HCT116 (cell line): ENCODE measurements at regions not wholly inside any gene's neighbourhood (a gene's known extent, or its start where the extent isn't known, plus 50 kb on each side); places are given as distances from the start of the nearest gene placed in this dataset.

Source experiments
- ATAC-seq: fragments of 200-7000 bp; cut with Tn5 transposase; 2 replicates; pipeline ENCODE4 v1.9.1; 2020; ENCODE audit warnings: mild to moderate bottlenecking, moderate library complexity
- BruUV-seq: library from RNA; stranded (reverse); fragments of 400-500 nt; replicated peaks from 2 replicates; lab custom pipeline; 2021; lab: Mats Ljungman, UMichigan
- CTCF ChIA-PET: fragments of 300-600 bp; sonication (Branson Sonifier 250); formaldehyde crosslinking; loops from one replicate; lab custom pipeline; 2021; ENCODE audit warnings: antibody characterized with exemption; lab: Charles Lee
- POLR2A ChIA-PET: fragments of 300-600, 350-600 bp; sonication (Branson Sonifier 250); formaldehyde crosslinking; loops from one replicate; lab custom pipeline; 2021; ENCODE audit warnings: antibody characterized with exemption; lab: Charles Lee
- RAD21 ChIA-PET, 2 experiments: fragments of 300-600 bp; sonication (Branson Sonifier 250); formaldehyde crosslinking; loops; one replicate each; lab custom pipeline; 2023; ENCODE audit warnings: low total read pairs in 2 of 2; ENCODE audit not compliant: uncharacterized antibody in 2 of 2, unreplicated experiment in 2 of 2, low non-redundant PET in 1 of 2; lab: Charles Lee
- DNase-seq: peaks from one replicate; pipeline ENCODE4 v3.0.0-alpha.2; 2010; ENCODE audit warnings: low read depth, low spot score
- H2AFZ ChIP-seq: fragments of 200-600 bp; shearing (Covaris generic), sonication (generic); 2 replicates; pipeline ENCODE4 v1.6.1; 2017; ENCODE audit warnings: low read depth, mixed run types, mixed read lengths, antibody characterized with exemption, low read length; ENCODE audit not compliant: poor library complexity, severe bottlenecking
- H3K27ac ChIP-seq: 2 replicates; pipeline ENCODE4 v1.5.1; 2012; ENCODE audit warnings: low read depth, low read length
- H3K27me3 ChIP-seq: fragments of 200-600 bp; sonication (generic); 2 replicates; pipeline ENCODE4 v1.6.1; 2016; ENCODE audit warnings: mixed run types, low read length, mixed read lengths; ENCODE audit not compliant: insufficient read depth
- H3K36me3 ChIP-seq, 2 experiments: fragments of 200-500 bp in 1 of 2; fragments of 200-600 bp in 1 of 2; sonication (Bioruptor generic) in 1 of 2; sonication (generic) in 1 of 2; 2 replicates each; pipeline versions ENCODE4 v1.5.1 to v1.6.1; 2014 to 2016; ENCODE audit warnings: low read length in 2 of 2, inconsistent platforms in 1 of 2, mixed read lengths in 1 of 2, mixed run types in 1 of 2; ENCODE audit not compliant: insufficient read depth in 2 of 2, control insufficient read depth in 1 of 2
- H3K4me1 ChIP-seq, 2 experiments: fragments of 200-600 bp in 1 of 2; sonication (generic) in 1 of 2; 2 replicates each; pipeline versions ENCODE4 v1.5.1 to v1.6.1; 2012 to 2017; ENCODE audit warnings: low read length in 2 of 2, inconsistent platforms in 1 of 2, mild to moderate bottlenecking in 1 of 2, mixed read lengths in 1 of 2, mixed run types in 1 of 2, moderate library complexity in 1 of 2; ENCODE audit not compliant: insufficient read depth in 2 of 2, control insufficient read depth in 1 of 2
- H3K4me2 ChIP-seq: fragments of 200-600 bp; sonication (generic); 2 replicates; pipeline ENCODE4 v1.6.1; 2017; ENCODE audit warnings: mixed run types, low read length, mixed read lengths
- H3K4me3 ChIP-seq, 2 experiments: fragments of 200-600 bp in 1 of 2; sonication (generic) in 1 of 2; replicated peaks in 1 of 2; 2 replicates each; pipeline ENCODE4 v1.5.1; 2011 to 2016; ENCODE audit warnings: low read length in 2 of 2, control low read depth in 1 of 2, low read depth in 1 of 2, mild to moderate bottlenecking in 1 of 2, mixed read lengths in 1 of 2, mixed run types in 1 of 2
- H3K79me2 ChIP-seq: fragments of 200-600 bp; sonication (generic); 2 replicates; pipeline ENCODE4 v1.6.1; 2017; ENCODE audit warnings: mild to moderate bottlenecking, mixed run types, low read length, moderate library complexity, mixed read lengths; ENCODE audit not compliant: insufficient read depth
- H3K9ac ChIP-seq: fragments of 200-600 bp; sonication (generic); 2 replicates; pipeline ENCODE4 v1.6.1; 2016; ENCODE audit warnings: low read length, mixed read lengths
- H3K9me2 ChIP-seq: fragments of 200-600 bp; sonication (generic), shearing (Covaris generic); 2 replicates; pipeline ENCODE4 v1.6.1; 2017; ENCODE audit warnings: mixed run types, mild to moderate bottlenecking, moderate library complexity; ENCODE audit not compliant: insufficient read depth
- H3K9me3 ChIP-seq, 2 experiments: fragments of 200-500 bp in 1 of 2; fragments of 200-600 bp in 1 of 2; sonication (Bioruptor generic) in 1 of 2; sonication (generic) in 1 of 2; 2 replicates each; pipeline ENCODE4 v1.6.1; 2014 to 2017; ENCODE audit warnings: low read length in 2 of 2, mixed read lengths in 2 of 2, inconsistent platforms in 1 of 2, low read depth in 1 of 2, mild to moderate bottlenecking in 1 of 2, mixed run types in 1 of 2, moderate library complexity in 1 of 2; ENCODE audit not compliant: control insufficient read depth in 1 of 2, insufficient read depth in 1 of 2
- H4K20me1 ChIP-seq: fragments of 200-600 bp; sonication (generic), shearing (Covaris generic); 2 replicates; pipeline ENCODE4 v1.6.1; 2017; ENCODE audit warnings: mixed run types, mild to moderate bottlenecking, moderate library complexity; ENCODE audit not compliant: insufficient read depth
- ATF3 ChIP-seq: IDR thresholded peaks from 2 replicates; pipeline ENCODE4 v1.6.1; 2012
- CBX3 ChIP-seq: IDR thresholded peaks from 2 replicates; pipeline ENCODE4 v1.6.1; 2012; ENCODE audit warnings: low read depth
- CTCF ChIP-seq, 3 experiments: fragments of 200-600 bp in 1 of 3; sonication (generic) in 1 of 3; IDR thresholded peaks in 2 of 3; conservative IDR thresholded peaks in 1 of 3; 2 replicates each; pipeline ENCODE4 v1.5.1; 2012 to 2017; ENCODE audit warnings: low read depth in 2 of 3, low read length in 2 of 3, antibody characterized with exemption in 1 of 3, borderline replicate concordance in 1 of 3, control low read depth in 1 of 3, mild to moderate bottlenecking in 1 of 3, mixed read lengths in 1 of 3, mixed run types in 1 of 3, moderate library complexity in 1 of 3; ENCODE audit not compliant: insufficient read depth in 1 of 3
- EGR1 ChIP-seq: IDR thresholded peaks from 2 replicates; pipeline ENCODE4 v1.6.1; 2012; ENCODE audit warnings: low read depth
- ELF1 ChIP-seq: IDR thresholded peaks from 2 replicates; pipeline ENCODE4 v1.6.1; 2012; ENCODE audit warnings: low read depth, borderline replicate concordance
- EZH2 ChIP-seq: fragments of 200-600 bp; sonication (generic); IDR thresholded peaks from 2 replicates; pipeline ENCODE4 v1.6.1; 2017; ENCODE audit warnings: antibody characterized with exemption, mixed run types
- EZH2phosphoT487 ChIP-seq: fragments of 200-600 bp; IDR thresholded peaks from 2 replicates; pipeline ENCODE4 v1.6.1; 2018; ENCODE audit warnings: antibody characterized with exemption, borderline replicate concordance
- FOSL1 ChIP-seq: IDR thresholded peaks from 2 replicates; pipeline ENCODE4 v1.6.1; 2012; ENCODE audit warnings: low read depth
- JUND ChIP-seq: IDR thresholded peaks from 2 replicates; pipeline ENCODE4 v1.6.1; 2012
- MAX ChIP-seq: IDR thresholded peaks from 2 replicates; pipeline ENCODE4 v1.6.1; 2012
- POLR2A ChIP-seq: IDR thresholded peaks from 2 replicates; pipeline ENCODE4 v1.7.0; 2011; ENCODE audit warnings: borderline replicate concordance; ENCODE audit not compliant: insufficient read depth, insufficient read length; ENCODE audit errors: extremely low read depth
- RAD21 ChIP-seq: IDR thresholded peaks from 2 replicates; pipeline ENCODE4 v1.6.1; 2012; ENCODE audit warnings: low read depth, mild to moderate bottlenecking
- REST ChIP-seq: IDR thresholded peaks from 2 replicates; pipeline ENCODE4 v1.6.1; 2012; ENCODE audit warnings: low read depth
- SP1 ChIP-seq: IDR thresholded peaks from 2 replicates; pipeline ENCODE4 v1.6.1; 2012; ENCODE audit warnings: low read depth
- SRF ChIP-seq: IDR thresholded peaks from 2 replicates; pipeline ENCODE4 v1.6.1; 2012; ENCODE audit warnings: low read depth
- TCF7L2 ChIP-seq: IDR thresholded peaks from 2 replicates; pipeline ENCODE4 v1.7.0; 2011; ENCODE audit warnings: borderline replicate concordance, inconsistent platforms; ENCODE audit not compliant: insufficient read depth, insufficient read length; ENCODE audit errors: extremely low read depth
- YY1 ChIP-seq: IDR thresholded peaks from 2 replicates; pipeline ENCODE4 v1.6.1; 2011; ENCODE audit warnings: low read length, low read depth, moderate library complexity, mild to moderate bottlenecking; ENCODE audit not compliant: insufficient replicate concordance; ENCODE audit errors: extremely low read depth
- ZBTB33 ChIP-seq: IDR thresholded peaks from 2 replicates; pipeline ENCODE4 v1.6.1; 2011; ENCODE audit warnings: mild to moderate bottlenecking, low read length, moderate library complexity; ENCODE audit not compliant: insufficient replicate concordance; ENCODE audit errors: extremely low read depth
- ZFX ChIP-seq: fragments of 450-650 bp; IDR thresholded peaks from 2 replicates; pipeline ENCODE4 v1.6.1; 2017
- ZNF274 ChIP-seq: fragments of 200-500 bp; sonication (Bioruptor generic); IDR thresholded peaks from 2 replicates; pipeline ENCODE4 v1.6.1; 2014; ENCODE audit warnings: mild to moderate bottlenecking, low read depth, low read length, inconsistent platforms
- intact Hi-C: fragments of 100-400 bp; cut with micrococcal nuclease; formaldehyde crosslinking; loops from 2 replicates; pipeline ENCODE4 v1.10.0; 2022

GRCh38 chr1:4462831-4463484 is 191.5 kb upstream of the AJAP1 start:
- TF ChIP-seq ZBTB33 (no peak), ATF3 (no peak), REST (no peak), EZH2phosphoT487 (no peak), POLR2A (no peak), SP1 (no peak), RAD21 (no peak), CTCF (IDR thresholded peaks at IDR 0.05 in 2 of 3, conservative IDR thresholded peaks at IDR 0.05 in 1 of 3; ENCODE audit: borderline replicate concordance in 1 of 3, insufficient read depth in 1 of 3, low read depth in 2 of 3, low read length in 2 of 3) (no peak), ELF1 (no peak), TCF7L2 (no peak), ZNF274 (no peak), JUND (no peak), SRF (no peak), EZH2 (no peak), ZFX (no peak), YY1 (no peak), MAX (no peak), EGR1 (no peak), CBX3 (no peak), FOSL1 (no peak)
- ATAC-seq (no peak), DNase-seq (no peak)
- H3K4me2 ChIP-seq = no peak overlapping the region
- H4K20me1 ChIP-seq = no peaks in the 10 kb centered on the region
- intact Hi-C loops = no loop called here
- no peaks in the 10 kb centered on the region for H3K4me1 ChIP-seq
- no peaks in the 10 kb centered on the region for H3K27me3 ChIP-seq
- no peak overlapping the region for H2AFZ ChIP-seq
- H3K9ac ChIP-seq = no peak overlapping the region
- H3K9me3 ChIP-seq = peaks cover 0 to 4% of the 10 kb centered on the region in 2 experiments; a peak in 1 of 4 replicates
- no peaks in the 10 kb centered on the region for H3K79me2 ChIP-seq
- CTCF ChIA-PET = no interaction called here
- no peak overlapping the region for H3K4me3 ChIP-seq
- H3K27ac ChIP-seq = no peak overlapping the region
- RAD21 ChIA-PET = no interaction called here
- POLR2A ChIA-PET = no interaction called here
- H3K9me2 ChIP-seq = no peaks in the 10 kb centered on the region
- no peaks in the 10 kb centered on the region for H3K36me3 ChIP-seq
- BruUV-seq = no TSS peak
